ENCODE measurements at regions not wholly inside any gene's neighbourhood (a gene's known extent, or its start where the extent isn't known, plus 50 kb on each side); places are given as distances from the start of the nearest gene placed in this dataset.

DNA sequence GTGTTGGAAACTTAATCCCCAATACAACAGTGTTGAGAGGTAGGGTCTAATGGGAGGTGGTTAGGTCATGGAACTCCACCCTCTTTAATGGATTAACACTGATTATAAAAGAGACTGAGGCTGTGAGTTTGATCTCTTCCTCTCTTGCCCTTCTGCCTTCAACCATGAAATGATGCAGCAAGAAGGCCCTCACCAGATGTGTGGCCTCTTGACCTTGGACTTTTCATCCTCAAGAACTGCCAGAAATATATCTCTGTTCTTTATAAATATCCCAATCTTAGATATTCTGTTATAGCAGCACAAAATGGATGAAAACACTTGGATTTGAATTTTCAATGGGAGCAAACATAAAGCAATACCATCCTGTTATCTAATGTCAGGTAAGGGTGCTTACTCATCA is 67.6 kb downstream of the NMUR2 start:
- DNase-seq (ENCODE audit: insufficient read length) (no peak), FAIRE-seq (no peak)
- TF ChIP-seq POLR2AphosphoS5 (IDR thresholded peaks at IDR 0.05; ENCODE audit: low read depth, low read length) = no peak
- no peak for TF ChIP-seq TAF1 (IDR thresholded peaks at IDR 0.05; ENCODE audit: borderline replicate concordance, low read depth, low read length)
- TF ChIP-seq POLR2A (IDR thresholded peaks at IDR 0.05; ENCODE audit: low read depth, low read length) = no peak

DNA sequence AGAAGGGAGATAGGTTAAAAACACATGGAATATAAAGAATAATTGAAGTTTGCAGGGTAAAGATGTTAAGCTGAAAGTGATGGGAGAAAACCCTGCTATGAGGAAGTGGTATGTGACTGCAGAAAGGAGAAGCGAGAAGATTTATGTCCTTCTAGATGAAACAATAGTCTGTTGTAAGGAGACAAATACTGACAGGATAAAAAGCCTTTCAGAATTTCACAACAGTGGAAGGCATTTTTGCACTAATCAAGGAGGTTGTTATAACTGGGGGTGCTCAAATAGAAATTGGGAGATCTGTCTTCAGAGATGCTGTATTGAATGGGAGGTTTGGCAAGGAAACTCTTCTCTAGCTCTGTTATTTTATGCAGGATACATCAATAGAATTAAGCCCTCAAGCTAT is 69.6 kb downstream of the NMUR2 start:
- DNase-seq (ENCODE audit: insufficient read length) (no peak), FAIRE-seq (no peak)
- no peak for TF ChIP-seq POLR2AphosphoS5 (IDR thresholded peaks at IDR 0.05; ENCODE audit: low read depth, low read length)
- no peak for TF ChIP-seq TAF1 (IDR thresholded peaks at IDR 0.05; ENCODE audit: borderline replicate concordance, low read depth, low read length)
- no peak for TF ChIP-seq POLR2A (IDR thresholded peaks at IDR 0.05; ENCODE audit: low read depth, low read length)

GRCh38 chr5:152332716-152333460 is 72.2 kb downstream of the NMUR2 start:
- FAIRE-seq = no peak
- DNase-seq (ENCODE audit: insufficient read length) = no peak
- no peak for TF ChIP-seq POLR2A (IDR thresholded peaks at IDR 0.05; ENCODE audit: low read depth, low read length)

DNA sequence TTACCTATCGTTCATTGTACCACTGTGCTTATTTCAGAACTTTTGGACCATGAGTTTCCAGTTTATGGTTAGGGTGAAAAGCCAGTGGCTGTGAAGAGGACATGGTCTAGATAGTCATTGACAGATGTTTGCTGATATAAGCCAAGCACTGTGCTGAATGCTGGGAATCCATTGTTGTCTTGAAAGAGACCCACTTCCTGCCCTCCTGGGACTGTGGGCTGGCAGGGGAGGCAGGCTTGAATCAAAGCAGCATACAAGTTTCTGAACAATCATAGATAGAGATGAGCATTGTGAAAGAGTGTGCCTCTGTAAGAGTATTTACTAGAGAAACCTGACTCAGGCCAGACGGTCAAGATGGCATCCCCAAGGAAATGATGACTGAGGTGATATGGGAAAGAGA is 73.4 kb downstream of the NMUR2 start:
- FAIRE-seq (no peak), DNase-seq (ENCODE audit: insufficient read length) (no peak)
- no peak for TF ChIP-seq POLR2AphosphoS5 (IDR thresholded peaks at IDR 0.05; ENCODE audit: low read depth, low read length)
- no peak for TF ChIP-seq POLR2A (IDR thresholded peaks at IDR 0.05; ENCODE audit: low read depth, low read length)
- TF ChIP-seq TAF1 (IDR thresholded peaks at IDR 0.05; ENCODE audit: borderline replicate concordance, low read depth, low read length) = no peak

GRCh38 chr5:152331006-152331405 is 74.1 kb downstream of the NMUR2 start:
- FAIRE-seq (no peak), DNase-seq (ENCODE audit: insufficient read length) (no peak)
- TF ChIP-seq POLR2AphosphoS5 (IDR thresholded peaks at IDR 0.05; ENCODE audit: low read depth, low read length) = no peak
- no peak for TF ChIP-seq TAF1 (IDR thresholded peaks at IDR 0.05; ENCODE audit: borderline replicate concordance, low read depth, low read length)
- TF ChIP-seq POLR2A (IDR thresholded peaks at IDR 0.05; ENCODE audit: low read depth, low read length) = no peak

DNA sequence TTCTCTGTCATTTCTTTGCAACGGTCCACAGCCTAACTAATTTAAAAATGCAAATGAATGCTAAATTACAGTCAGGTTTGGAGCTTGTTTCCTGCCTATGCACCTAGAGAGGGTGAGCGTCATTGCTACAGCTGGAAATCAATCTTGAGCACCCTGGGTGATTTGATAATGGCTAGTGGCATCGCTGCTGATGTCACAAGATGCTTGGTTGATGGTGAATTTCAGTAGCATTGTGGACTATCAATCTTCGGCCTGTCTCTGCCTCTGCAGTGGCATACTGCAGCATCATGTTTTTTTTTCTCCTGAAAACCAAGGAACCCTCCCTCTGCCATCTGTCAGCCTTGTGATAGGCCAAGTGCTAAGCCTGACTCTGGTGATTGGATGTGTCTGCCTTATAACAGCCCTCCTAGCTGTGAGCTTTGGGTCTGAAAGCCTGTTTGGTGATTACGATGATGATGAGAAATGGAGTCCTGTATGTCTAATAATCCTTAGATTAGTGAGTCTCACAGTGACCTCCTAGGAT is 75.3 kb downstream of the NMUR2 start:
- DNase-seq (ENCODE audit: insufficient read length) = no peak
- no peak for FAIRE-seq
- no peak for TF ChIP-seq TAF1 (IDR thresholded peaks at IDR 0.05; ENCODE audit: borderline replicate concordance, low read depth, low read length)

DNA sequence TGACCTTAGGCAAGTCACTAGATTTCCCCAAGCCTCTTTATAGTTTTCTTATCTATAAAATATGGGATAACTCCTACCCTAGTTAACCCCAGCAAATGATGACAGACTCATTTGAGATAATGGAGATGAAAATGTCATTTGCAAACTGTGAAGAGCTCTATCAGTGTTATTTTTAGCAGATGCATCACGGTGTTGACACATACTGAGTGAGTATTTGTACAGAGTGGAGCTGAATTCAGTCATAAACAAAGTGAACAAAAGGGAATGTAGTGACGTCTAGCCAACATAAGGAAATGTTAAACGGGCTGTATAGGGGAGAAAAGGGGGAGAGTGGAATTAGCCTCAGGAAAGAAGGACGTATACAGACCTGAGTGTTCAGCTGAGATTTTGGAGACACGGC is 75.9 kb downstream of the NMUR2 start:
- TF ChIP-seq POLR2AphosphoS5 (IDR thresholded peaks at IDR 0.05; ENCODE audit: low read depth, low read length) (no peak), POLR2A (IDR thresholded peaks at IDR 0.05; ENCODE audit: low read depth, low read length) (no peak), TAF1 (IDR thresholded peaks at IDR 0.05; ENCODE audit: borderline replicate concordance, low read depth, low read length) (no peak)
- DNase-seq (ENCODE audit: insufficient read length) (no peak), FAIRE-seq (no peak)

GRCh38 chr5:152315942-152316341 is 89.1 kb downstream of the NMUR2 start:
- no peak for FAIRE-seq

GRCh38 chr5:152314196-152314829 is 90.8 kb downstream of the NMUR2 start:
- TF ChIP-seq TAF1 (IDR thresholded peaks at IDR 0.05; ENCODE audit: borderline replicate concordance, low read depth, low read length) = no peak
- no peak for TF ChIP-seq POLR2A (IDR thresholded peaks at IDR 0.05; ENCODE audit: low read depth, low read length)
- TF ChIP-seq POLR2AphosphoS5 (IDR thresholded peaks at IDR 0.05; ENCODE audit: low read depth, low read length) = no peak
- DNase-seq (ENCODE audit: insufficient read length) (no peak), FAIRE-seq (no peak)

More at GRCh38 chr5:152315942-152316341, 89.1 kb downstream of the NMUR2 start:
- no peak for DNase-seq (ENCODE audit: insufficient read length)
- no peak for TF ChIP-seq POLR2AphosphoS5 (IDR thresholded peaks at IDR 0.05; ENCODE audit: low read depth, low read length)
- no peak for TF ChIP-seq TAF1 (IDR thresholded peaks at IDR 0.05; ENCODE audit: borderline replicate concordance, low read depth, low read length)
- TF ChIP-seq POLR2A (IDR thresholded peaks at IDR 0.05; ENCODE audit: low read depth, low read length) = no peak

- FAIRE-seq (no peak), DNase-seq (ENCODE audit: insufficient read length) (no peak)
- no peak for TF ChIP-seq TAF1 (IDR thresholded peaks at IDR 0.05; ENCODE audit: borderline replicate concordance, low read depth, low read length)
- no peak for TF ChIP-seq POLR2AphosphoS5 (IDR thresholded peaks at IDR 0.05; ENCODE audit: low read depth, low read length)
- no peak for TF ChIP-seq POLR2A (IDR thresholded peaks at IDR 0.05; ENCODE audit: low read depth, low read length)
Observed at GRCh38 chr5:152309926-152310450, 95.1 kb downstream of the NMUR2 start.

DNA sequence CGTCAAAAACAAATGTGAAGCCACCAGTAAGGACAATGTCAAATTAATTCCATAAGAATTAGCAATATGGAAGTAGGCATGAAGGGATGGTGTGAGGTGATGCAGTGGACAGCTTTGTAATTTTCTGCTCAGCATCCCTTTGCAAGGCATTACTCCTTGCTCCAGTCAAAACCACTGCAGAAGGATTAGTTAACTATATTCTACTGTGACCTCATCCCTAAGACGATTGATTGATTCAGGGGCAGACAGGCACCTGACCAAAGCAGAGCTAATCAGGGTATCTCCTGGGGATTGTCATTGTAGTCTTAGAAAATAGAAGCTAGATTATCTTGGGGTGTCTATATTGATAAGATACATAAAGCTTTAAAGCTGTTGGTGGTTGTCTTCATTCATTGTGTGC is 98.7 kb downstream of the NMUR2 start:
- TF ChIP-seq TAF1 (IDR thresholded peaks at IDR 0.05; ENCODE audit: borderline replicate concordance, low read depth, low read length) (no peak), POLR2A (IDR thresholded peaks at IDR 0.05; ENCODE audit: low read depth, low read length) (no peak), POLR2AphosphoS5 (IDR thresholded peaks at IDR 0.05; ENCODE audit: low read depth, low read length) (no peak)
- DNase-seq (ENCODE audit: insufficient read length) (no peak), FAIRE-seq (no peak)

- no peak for FAIRE-seq
- no peak for TF ChIP-seq TAF1 (IDR thresholded peaks at IDR 0.05; ENCODE audit: borderline replicate concordance, low read depth, low read length)
- TF ChIP-seq POLR2A (IDR thresholded peaks at IDR 0.05; ENCODE audit: low read depth, low read length) = no peak
- TF ChIP-seq POLR2AphosphoS5 (IDR thresholded peaks at IDR 0.05; ENCODE audit: low read depth, low read length) = no peak
Observed at GRCh38 chr5:152305525-152305924, 99.6 kb downstream of the NMUR2 start.

More at GRCh38 chr5:152305525-152305924, 99.6 kb downstream of the NMUR2 start:
- no peak for DNase-seq (ENCODE audit: insufficient read length)
